ENCODE measurements at regions not wholly inside any gene's neighbourhood (a gene's known extent, or its start where the extent isn't known, plus 50 kb on each side); places are given as distances from the start of the nearest gene placed in this dataset.

GRCh38 chr16:26658486-26658885, 408.2 kb upstream of the C16orf82 start:
- H3K9ac ChIP-seq (ENCODE audit: low read depth in 1 of 2, low read length in 2 of 2): no peak overlapping the region
- H3K27me3 ChIP-seq (ENCODE audit: control insufficient read depth in 2 of 2, insufficient read depth in 2 of 2, low read length in 2 of 2): no peaks in the 10 kb centered on the region
- H3K9me3 ChIP-seq (ENCODE audit: control insufficient read depth in 2 of 2, low read length in 2 of 2): no peaks in the 10 kb centered on the region
- H3K4me1 ChIP-seq (ENCODE audit: control insufficient read depth in 2 of 2, insufficient read depth in 2 of 2, low read length in 2 of 2): no peaks in the 10 kb centered on the region
- no peaks in the 10 kb centered on the region for H3K36me3 ChIP-seq (ENCODE audit: control insufficient read depth in 2 of 2, insufficient read depth in 2 of 2, low read length in 2 of 2)
- no peak overlapping the region for H3K27ac ChIP-seq (ENCODE audit: low read depth in 2 of 2, low read length in 2 of 2)
- no peak overlapping the region for H3K4me3 ChIP-seq (ENCODE audit: low read length in 2 of 2)

DNA sequence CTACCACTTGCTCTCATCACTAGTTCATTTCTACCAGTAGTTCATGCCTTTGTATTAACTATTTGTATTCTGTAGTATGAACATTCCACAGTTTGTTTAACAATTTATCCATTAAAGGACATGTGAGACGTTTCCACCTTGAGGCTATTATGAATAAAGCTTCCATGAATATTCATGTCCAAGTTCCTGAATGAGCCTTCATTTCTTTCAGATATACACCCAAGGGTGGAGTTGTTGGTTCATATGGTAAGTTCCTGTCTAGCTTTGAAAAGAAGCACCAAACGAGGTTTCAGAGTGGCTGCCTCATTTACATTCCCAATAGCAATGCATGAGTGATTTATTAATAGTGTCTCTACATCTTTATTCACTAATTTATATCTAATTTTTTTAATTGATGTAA, 407.8 kb upstream of the C16orf82 start:
- H3K9ac ChIP-seq (ENCODE audit: low read depth in 1 of 2, low read length in 2 of 2): no peak overlapping the region

DNA sequence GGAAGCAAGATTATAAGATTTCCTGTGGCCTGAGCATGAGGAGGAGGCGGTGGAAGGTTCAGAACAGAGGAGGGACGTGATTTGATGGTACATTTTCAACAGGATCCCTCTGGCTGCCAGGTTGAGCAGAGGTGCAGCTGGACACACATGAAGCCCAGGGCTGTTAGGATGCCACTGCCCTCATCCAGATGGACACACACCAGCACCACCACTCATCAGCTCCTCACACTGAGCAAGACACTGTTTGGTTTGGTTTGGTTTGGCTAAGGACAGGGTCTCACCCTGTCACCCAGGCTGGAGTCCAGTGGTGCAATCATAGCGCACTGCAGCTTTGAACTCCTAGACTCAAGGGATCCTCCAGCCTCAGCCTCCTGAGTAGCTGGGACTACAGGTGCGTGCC, 402.6 kb upstream of the C16orf82 start:
- Histone ChIP-seq H3K27ac (ENCODE audit: low read depth in 2 of 2, low read length in 2 of 2) (no peak overlapping the region), H3K36me3 (ENCODE audit: control insufficient read depth in 2 of 2, insufficient read depth in 2 of 2, low read length in 2 of 2) (no peaks in the 10 kb centered on the region), H3K9ac (ENCODE audit: low read depth in 1 of 2, low read length in 2 of 2) (no peak overlapping the region), H3K4me1 (ENCODE audit: control insufficient read depth in 2 of 2, insufficient read depth in 2 of 2, low read length in 2 of 2) (no peaks in the 10 kb centered on the region), H3K4me3 (ENCODE audit: low read length in 2 of 2) (no peak overlapping the region), H3K27me3 (ENCODE audit: control insufficient read depth in 2 of 2, insufficient read depth in 2 of 2, low read length in 2 of 2) (no peaks in the 10 kb centered on the region), H3K9me3 (ENCODE audit: control insufficient read depth in 2 of 2, low read length in 2 of 2) (no peaks in the 10 kb centered on the region)

More for the DNA sequence above, 407.8 kb upstream of the C16orf82 start:
- no peak overlapping the region for H3K4me3 ChIP-seq (ENCODE audit: low read length in 2 of 2)
- no peak overlapping the region for H3K27ac ChIP-seq (ENCODE audit: low read depth in 2 of 2, low read length in 2 of 2)
- H3K9me3 ChIP-seq (ENCODE audit: control insufficient read depth in 2 of 2, low read length in 2 of 2): no peaks in the 10 kb centered on the region
- no peaks in the 10 kb centered on the region for H3K36me3 ChIP-seq (ENCODE audit: control insufficient read depth in 2 of 2, insufficient read depth in 2 of 2, low read length in 2 of 2)
- H3K4me1 ChIP-seq (ENCODE audit: control insufficient read depth in 2 of 2, insufficient read depth in 2 of 2, low read length in 2 of 2): no peaks in the 10 kb centered on the region
- no peaks in the 10 kb centered on the region for H3K27me3 ChIP-seq (ENCODE audit: control insufficient read depth in 2 of 2, insufficient read depth in 2 of 2, low read length in 2 of 2)

- H3K27ac ChIP-seq (ENCODE audit: low read depth in 2 of 2, low read length in 2 of 2): no peak overlapping the region
- no peak overlapping the region for H3K9ac ChIP-seq (ENCODE audit: low read depth in 1 of 2, low read length in 2 of 2)
- H3K9me3 ChIP-seq (ENCODE audit: control insufficient read depth in 2 of 2, low read length in 2 of 2): no peaks in the 10 kb centered on the region
- H3K27me3 ChIP-seq (ENCODE audit: control insufficient read depth in 2 of 2, insufficient read depth in 2 of 2, low read length in 2 of 2): no peaks in the 10 kb centered on the region
- H3K4me1 ChIP-seq (ENCODE audit: control insufficient read depth in 2 of 2, insufficient read depth in 2 of 2, low read length in 2 of 2): no peaks in the 10 kb centered on the region
- H3K36me3 ChIP-seq (ENCODE audit: control insufficient read depth in 2 of 2, insufficient read depth in 2 of 2, low read length in 2 of 2): no peaks in the 10 kb centered on the region
- H3K4me3 ChIP-seq (ENCODE audit: low read length in 2 of 2): no peak overlapping the region
These were observed 401.4 kb upstream of the C16orf82 start for GRCh38 chr16:26665166-26665939.

DNA sequence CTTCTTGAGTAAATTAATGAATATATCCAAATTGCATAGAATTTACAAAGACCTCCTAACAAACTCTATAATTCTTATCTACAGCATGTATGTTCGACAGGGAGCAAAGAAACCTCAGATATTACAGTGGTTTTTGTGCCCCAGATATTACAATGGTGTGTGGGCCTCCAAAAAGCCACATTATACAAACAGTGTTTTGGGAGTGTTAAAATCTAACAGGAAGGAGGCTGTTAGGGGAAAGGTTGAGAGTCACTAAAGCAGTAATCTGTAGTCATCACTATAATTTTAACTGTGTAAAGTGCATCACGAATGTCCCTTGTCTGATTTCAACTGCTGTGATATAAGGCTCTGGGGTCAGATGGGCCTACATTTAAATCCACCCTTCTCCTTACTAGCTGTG, 400.2 kb upstream of the C16orf82 start:
- no peaks in the 10 kb centered on the region for H3K27me3 ChIP-seq (ENCODE audit: control insufficient read depth in 2 of 2, insufficient read depth in 2 of 2, low read length in 2 of 2)
- no peak overlapping the region for H3K27ac ChIP-seq (ENCODE audit: low read depth in 2 of 2, low read length in 2 of 2)
- H3K9me3 ChIP-seq (ENCODE audit: control insufficient read depth in 2 of 2, low read length in 2 of 2): no peaks in the 10 kb centered on the region
- H3K36me3 ChIP-seq (ENCODE audit: control insufficient read depth in 2 of 2, insufficient read depth in 2 of 2, low read length in 2 of 2): no peaks in the 10 kb centered on the region
- H3K4me1 ChIP-seq (ENCODE audit: control insufficient read depth in 2 of 2, insufficient read depth in 2 of 2, low read length in 2 of 2): no peaks in the 10 kb centered on the region
- no peak overlapping the region for H3K4me3 ChIP-seq (ENCODE audit: low read length in 2 of 2)
- no peak overlapping the region for H3K9ac ChIP-seq (ENCODE audit: low read depth in 1 of 2, low read length in 2 of 2)

DNA sequence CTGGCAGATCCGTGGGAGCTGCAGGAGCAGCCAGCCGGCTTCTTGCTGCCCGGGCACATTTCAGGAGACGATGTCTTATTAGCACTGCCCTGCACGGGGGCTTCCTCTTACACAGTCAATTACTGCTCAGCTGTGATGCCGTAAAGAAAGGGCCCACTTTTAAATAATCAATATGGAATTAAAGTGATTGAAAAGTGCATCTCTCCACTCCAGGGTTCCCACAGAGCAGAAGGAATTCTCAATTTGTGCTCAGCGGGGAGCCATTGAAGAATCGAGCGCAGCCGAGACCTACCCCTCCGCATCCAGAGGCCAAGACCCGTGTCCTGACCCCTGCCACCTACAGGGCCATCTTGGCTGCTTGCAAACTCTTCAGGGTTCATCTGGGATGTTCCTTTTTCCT, 399.4 kb upstream of the C16orf82 start:
- Histone ChIP-seq H3K9ac (ENCODE audit: low read depth in 1 of 2, low read length in 2 of 2) (no peak overlapping the region), H3K4me3 (ENCODE audit: low read length in 2 of 2) (no peak overlapping the region), H3K27ac (ENCODE audit: low read depth in 2 of 2, low read length in 2 of 2) (no peak overlapping the region), H3K27me3 (ENCODE audit: control insufficient read depth in 2 of 2, insufficient read depth in 2 of 2, low read length in 2 of 2) (no peaks in the 10 kb centered on the region), H3K9me3 (ENCODE audit: control insufficient read depth in 2 of 2, low read length in 2 of 2) (no peaks in the 10 kb centered on the region), H3K4me1 (ENCODE audit: control insufficient read depth in 2 of 2, insufficient read depth in 2 of 2, low read length in 2 of 2) (no peaks in the 10 kb centered on the region), H3K36me3 (ENCODE audit: control insufficient read depth in 2 of 2, insufficient read depth in 2 of 2, low read length in 2 of 2) (no peaks in the 10 kb centered on the region)

- no peak overlapping the region for H3K27ac ChIP-seq (ENCODE audit: low read depth in 2 of 2, low read length in 2 of 2)
- H3K4me1 ChIP-seq (ENCODE audit: control insufficient read depth in 2 of 2, insufficient read depth in 2 of 2, low read length in 2 of 2): no peaks in the 10 kb centered on the region
- H3K36me3 ChIP-seq (ENCODE audit: control insufficient read depth in 2 of 2, insufficient read depth in 2 of 2, low read length in 2 of 2): no peaks in the 10 kb centered on the region
- no peaks in the 10 kb centered on the region for H3K27me3 ChIP-seq (ENCODE audit: control insufficient read depth in 2 of 2, insufficient read depth in 2 of 2, low read length in 2 of 2)
- H3K9me3 ChIP-seq (ENCODE audit: control insufficient read depth in 2 of 2, low read length in 2 of 2): no peaks in the 10 kb centered on the region
- H3K9ac ChIP-seq (ENCODE audit: low read depth in 1 of 2, low read length in 2 of 2): no peak overlapping the region
- no peak overlapping the region for H3K4me3 ChIP-seq (ENCODE audit: low read length in 2 of 2)
These were observed 398.7 kb upstream of the C16orf82 start for GRCh38 chr16:26668026-26668425.

DNA sequence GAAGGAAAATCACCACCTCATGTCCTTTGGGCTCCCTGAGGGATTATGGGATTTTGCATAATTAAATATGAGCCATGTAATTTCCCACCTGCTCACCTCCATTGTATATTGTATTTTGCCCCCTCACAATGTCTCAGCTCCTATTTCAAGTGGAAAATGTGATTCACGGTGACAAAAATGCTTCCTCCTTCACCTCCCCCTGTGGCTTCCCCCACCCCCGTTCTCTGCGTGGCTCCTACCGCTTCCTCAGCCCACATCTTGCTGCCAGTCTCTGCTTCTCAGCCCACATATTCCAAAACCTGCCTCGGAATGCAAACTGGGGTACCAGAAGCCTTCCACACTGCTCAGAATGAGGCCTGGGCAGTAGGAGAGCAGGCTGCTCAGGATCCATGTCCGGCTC, 394.5 kb upstream of the C16orf82 start:
- Histone ChIP-seq H3K27ac (ENCODE audit: low read depth in 2 of 2, low read length in 2 of 2) (no peak overlapping the region), H3K9me3 (ENCODE audit: control insufficient read depth in 2 of 2, low read length in 2 of 2) (no peaks in the 10 kb centered on the region), H3K9ac (ENCODE audit: low read depth in 1 of 2, low read length in 2 of 2) (no peak overlapping the region), H3K4me3 (ENCODE audit: low read length in 2 of 2) (no peak overlapping the region), H3K4me1 (ENCODE audit: control insufficient read depth in 2 of 2, insufficient read depth in 2 of 2, low read length in 2 of 2) (no peaks in the 10 kb centered on the region), H3K27me3 (ENCODE audit: control insufficient read depth in 2 of 2, insufficient read depth in 2 of 2, low read length in 2 of 2) (no peaks in the 10 kb centered on the region), H3K36me3 (ENCODE audit: control insufficient read depth in 2 of 2, insufficient read depth in 2 of 2, low read length in 2 of 2) (no peaks in the 10 kb centered on the region)

DNA sequence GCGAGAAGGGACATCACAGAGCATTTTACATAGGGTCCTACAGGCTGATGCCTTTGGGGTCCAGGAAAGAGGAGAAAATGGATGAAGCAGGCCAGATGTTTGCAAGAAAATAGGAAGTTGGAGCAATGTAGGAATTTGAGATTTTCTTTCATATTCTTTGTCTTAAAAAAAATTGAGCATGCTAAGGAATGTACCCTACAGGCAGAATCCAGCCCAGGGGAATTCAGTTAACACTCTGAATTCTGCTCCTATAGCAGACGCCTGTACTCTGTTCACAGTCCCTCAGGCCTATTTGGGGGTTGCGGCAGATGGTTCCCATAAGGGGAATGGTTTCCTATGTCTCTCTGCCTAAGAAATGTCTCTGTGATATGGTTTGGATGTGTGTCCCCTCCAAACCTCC, 393.7 kb upstream of the C16orf82 start:
- H3K27ac ChIP-seq (ENCODE audit: low read depth in 2 of 2, low read length in 2 of 2): no peak overlapping the region
- no peaks in the 10 kb centered on the region for H3K4me1 ChIP-seq (ENCODE audit: control insufficient read depth in 2 of 2, insufficient read depth in 2 of 2, low read length in 2 of 2)
- no peaks in the 10 kb centered on the region for H3K27me3 ChIP-seq (ENCODE audit: control insufficient read depth in 2 of 2, insufficient read depth in 2 of 2, low read length in 2 of 2)
- H3K9me3 ChIP-seq (ENCODE audit: control insufficient read depth in 2 of 2, low read length in 2 of 2): no peaks in the 10 kb centered on the region
- H3K9ac ChIP-seq (ENCODE audit: low read depth in 1 of 2, low read length in 2 of 2): no peak overlapping the region
- H3K36me3 ChIP-seq (ENCODE audit: control insufficient read depth in 2 of 2, insufficient read depth in 2 of 2, low read length in 2 of 2): no peaks in the 10 kb centered on the region
- H3K4me3 ChIP-seq (ENCODE audit: low read length in 2 of 2): no peak overlapping the region

- H3K27me3 ChIP-seq (ENCODE audit: control insufficient read depth in 2 of 2, insufficient read depth in 2 of 2, low read length in 2 of 2): no peaks in the 10 kb centered on the region
- H3K27ac ChIP-seq (ENCODE audit: low read depth in 2 of 2, low read length in 2 of 2): no peak overlapping the region
- no peaks in the 10 kb centered on the region for H3K9me3 ChIP-seq (ENCODE audit: control insufficient read depth in 2 of 2, low read length in 2 of 2)
- H3K4me3 ChIP-seq (ENCODE audit: low read length in 2 of 2): no peak overlapping the region
- H3K9ac ChIP-seq (ENCODE audit: low read depth in 1 of 2, low read length in 2 of 2): no peak overlapping the region
- H3K4me1 ChIP-seq (ENCODE audit: control insufficient read depth in 2 of 2, insufficient read depth in 2 of 2, low read length in 2 of 2): no peaks in the 10 kb centered on the region
- no peaks in the 10 kb centered on the region for H3K36me3 ChIP-seq (ENCODE audit: control insufficient read depth in 2 of 2, insufficient read depth in 2 of 2, low read length in 2 of 2)
These were observed 386.1 kb upstream of the C16orf82 start for GRCh38 chr16:26680671-26681070.

Measured in mucosa of rectum (tissue), 2 donors.